ENCODE measurements at regions not wholly inside any gene's neighbourhood (a gene's known extent, or its start where the extent isn't known, plus 50 kb on each side); places are given as distances from the start of the nearest gene placed in this dataset.

DNA sequence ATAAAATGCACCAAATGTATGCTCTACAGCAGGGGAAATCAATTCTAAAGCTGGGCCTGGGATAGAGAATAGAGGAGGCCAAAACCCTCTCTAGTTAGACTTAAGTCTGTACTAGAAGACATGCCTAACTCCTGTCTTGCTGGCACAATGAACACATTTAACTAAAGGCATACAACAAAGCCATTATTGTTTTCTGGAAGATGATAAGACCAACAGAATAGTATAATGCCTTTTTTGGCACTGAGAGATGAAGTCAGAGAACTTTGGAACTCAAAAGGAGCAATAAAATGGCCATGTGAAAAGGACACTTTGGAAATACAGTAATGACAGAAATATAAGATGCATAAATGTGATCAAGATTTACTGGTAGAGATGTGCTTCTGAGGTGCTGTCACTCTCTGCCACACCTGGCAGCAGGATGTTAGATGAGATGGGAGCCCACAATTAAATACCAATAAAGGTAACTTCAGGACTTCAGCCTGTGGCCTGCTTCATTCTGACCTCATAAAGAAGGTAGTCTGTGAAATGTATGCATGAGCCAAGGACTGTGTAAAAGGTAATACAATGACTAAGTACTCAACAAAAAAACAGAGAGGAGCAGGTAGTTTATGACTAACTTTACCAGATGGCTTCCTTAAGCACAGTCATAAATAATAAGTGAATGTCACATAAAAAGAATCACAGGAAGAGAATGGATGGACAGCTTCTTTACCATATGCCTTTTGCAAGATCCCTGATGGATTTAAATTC, 333.4 kb downstream of the BCKDHB start:
- Histone ChIP-seq H4K20me1 (ENCODE audit: insufficient read depth, low read length) (no peaks in the 10 kb centered on the region), H3K79me2 (ENCODE audit: insufficient read depth, low read depth, low read length) (no peaks in the 10 kb centered on the region), H3K4me1 (ENCODE audit: insufficient read depth, low read length, poor library complexity, severe bottlenecking) (no peaks in the 10 kb centered on the region), H3K9me3 (ENCODE audit: low read length) (no peaks in the 10 kb centered on the region), H3K4me2 (ENCODE audit: low read length) (no peak overlapping the region), H3K4me3 (ENCODE audit: low read depth, low read length, poor library complexity, severe bottlenecking) (no peak overlapping the region), H3K27ac (ENCODE audit: low read depth, low read length, poor library complexity, severe bottlenecking) (no peak overlapping the region), H2AFZ (ENCODE audit: low read length) (no peak overlapping the region), H3K9me2 (ENCODE audit: insufficient read depth, low read length) (no peaks in the 10 kb centered on the region), H3K36me3 (ENCODE audit: insufficient read depth, low read length) (no peaks in the 10 kb centered on the region)
- intact Hi-C loops (cut with micrococcal nuclease; ENCODE audit: unreplicated experiment) = no loop called here
- no peak for TF ChIP-seq EZH2phosphoT487 (IDR thresholded peaks at IDR 0.05; ENCODE audit: borderline replicate concordance, low read depth, low read length)
- TF ChIP-seq, protein P1, sequence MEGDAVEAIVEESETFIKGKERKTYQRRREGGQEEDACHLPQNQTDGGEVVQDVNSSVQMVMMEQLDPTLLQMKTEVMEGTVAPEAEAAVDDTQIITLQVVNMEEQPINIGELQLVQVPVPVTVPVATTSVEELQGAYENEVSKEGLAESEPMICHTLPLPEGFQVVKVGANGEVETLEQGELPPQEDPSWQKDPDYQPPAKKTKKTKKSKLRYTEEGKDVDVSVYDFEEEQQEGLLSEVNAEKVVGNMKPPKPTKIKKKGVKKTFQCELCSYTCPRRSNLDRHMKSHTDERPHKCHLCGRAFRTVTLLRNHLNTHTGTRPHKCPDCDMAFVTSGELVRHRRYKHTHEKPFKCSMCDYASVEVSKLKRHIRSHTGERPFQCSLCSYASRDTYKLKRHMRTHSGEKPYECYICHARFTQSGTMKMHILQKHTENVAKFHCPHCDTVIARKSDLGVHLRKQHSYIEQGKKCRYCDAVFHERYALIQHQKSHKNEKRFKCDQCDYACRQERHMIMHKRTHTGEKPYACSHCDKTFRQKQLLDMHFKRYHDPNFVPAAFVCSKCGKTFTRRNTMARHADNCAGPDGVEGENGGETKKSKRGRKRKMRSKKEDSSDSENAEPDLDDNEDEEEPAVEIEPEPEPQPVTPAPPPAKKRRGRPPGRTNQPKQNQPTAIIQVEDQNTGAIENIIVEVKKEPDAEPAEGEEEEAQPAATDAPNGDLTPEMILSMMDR (conservative IDR thresholded peaks at IDR 0.05; ENCODE audit: low read length) = no peak
- BruUV-seq (replicated peaks) = no TSS peak
- DNase-seq (ENCODE audit: low spot score) = no peak
- POLR2A ChIA-PET = interaction anchor here (0.5 to 0.9 kb wide), 3 partner anchors 13 to 434 kb away, joined by 3 to 4 read pairs (median 3); no protein-coding TSS in a partner anchor
- CTCF ChIA-PET (ENCODE audit: unreplicated experiment) = no interaction called here

DNA sequence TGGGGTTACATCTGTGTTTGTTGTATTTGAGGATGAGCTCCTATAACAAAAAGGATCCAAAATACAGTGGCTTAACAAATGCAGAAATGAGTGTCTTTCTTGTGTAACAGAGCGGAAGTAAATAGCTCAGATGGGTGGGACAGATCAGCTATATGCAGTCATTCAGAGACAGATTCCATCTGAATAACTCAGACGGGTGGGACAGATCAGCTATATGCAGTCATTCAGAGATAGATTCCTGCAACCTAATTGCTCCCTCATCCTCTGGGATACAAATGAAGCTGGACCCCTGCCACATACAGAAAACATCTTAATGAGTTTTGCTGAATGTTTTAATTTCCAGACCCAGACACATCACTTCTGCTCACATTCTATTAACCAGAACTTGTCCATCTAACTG, 332.3 kb downstream of the BCKDHB start:
- POLR2A ChIA-PET = interaction anchor here (0.9 kb wide), 1 partner anchor 12 kb away, joined by 4 read pairs; no protein-coding TSS in a partner anchor
- TF ChIP-seq EZH2phosphoT487 (IDR thresholded peaks at IDR 0.05; ENCODE audit: borderline replicate concordance, low read depth, low read length) = no peak
- TF ChIP-seq, protein P1 (conservative IDR thresholded peaks at IDR 0.05; ENCODE audit: low read length) = no peak
- BruUV-seq (replicated peaks) = no TSS peak

DNA sequence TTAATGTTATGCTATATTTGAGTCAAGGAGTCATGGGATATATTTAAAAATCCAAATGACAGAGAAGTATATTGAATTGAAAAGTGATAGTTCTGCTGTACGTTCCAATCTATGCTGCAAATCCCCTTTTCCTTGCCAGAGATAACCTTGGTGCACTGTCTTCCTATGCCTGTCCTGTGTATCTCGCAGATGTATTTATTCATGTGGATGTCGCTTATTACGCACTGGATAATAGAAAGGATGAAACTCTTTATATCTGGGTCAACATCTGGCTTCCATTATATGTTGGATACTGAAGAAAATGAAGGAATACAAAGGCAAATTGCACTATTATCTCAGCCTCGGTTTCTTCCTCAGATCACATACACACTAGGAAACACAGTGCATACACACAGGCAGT, 331.3 kb downstream of the BCKDHB start:
- Histone ChIP-seq H2AFZ (ENCODE audit: low read length) (no peak overlapping the region), H3K9me2 (ENCODE audit: insufficient read depth, low read length) (no peaks in the 10 kb centered on the region), H4K20me1 (ENCODE audit: insufficient read depth, low read length) (no peaks in the 10 kb centered on the region), H3K79me2 (ENCODE audit: insufficient read depth, low read depth, low read length) (no peaks in the 10 kb centered on the region), H3K9me3 (ENCODE audit: low read length) (no peaks in the 10 kb centered on the region), H3K36me3 (ENCODE audit: insufficient read depth, low read length) (no peaks in the 10 kb centered on the region), H3K4me2 (ENCODE audit: low read length) (no peak overlapping the region), H3K27ac (ENCODE audit: low read depth, low read length, poor library complexity, severe bottlenecking) (no peak overlapping the region), H3K4me1 (ENCODE audit: insufficient read depth, low read length, poor library complexity, severe bottlenecking) (no peaks in the 10 kb centered on the region), H3K4me3 (ENCODE audit: low read depth, low read length, poor library complexity, severe bottlenecking) (no peak overlapping the region)
- ChIA-PET POLR2A (no interaction called here), CTCF (ENCODE audit: unreplicated experiment) (no interaction called here)
- no TSS peak for BruUV-seq (replicated peaks)
- no peak for TF ChIP-seq EZH2phosphoT487 (IDR thresholded peaks at IDR 0.05; ENCODE audit: borderline replicate concordance, low read depth, low read length)
- TF ChIP-seq, protein P1 (conservative IDR thresholded peaks at IDR 0.05; ENCODE audit: low read length) = no peak
- intact Hi-C loops (cut with micrococcal nuclease; ENCODE audit: unreplicated experiment) = no loop called here
- no peak for DNase-seq (ENCODE audit: low spot score)

More for the DNA sequence above, 332.3 kb downstream of the BCKDHB start:
- no peaks in the 10 kb centered on the region for H4K20me1 ChIP-seq (ENCODE audit: insufficient read depth, low read length)
- H3K4me1 ChIP-seq (ENCODE audit: insufficient read depth, low read length, poor library complexity, severe bottlenecking) = no peaks in the 10 kb centered on the region
- intact Hi-C loops (cut with micrococcal nuclease; ENCODE audit: unreplicated experiment) = no loop called here
- DNase-seq (ENCODE audit: low spot score) = no peak
- no peak overlapping the region for H3K4me2 ChIP-seq (ENCODE audit: low read length)
- H2AFZ ChIP-seq (ENCODE audit: low read length) = no peak overlapping the region
- H3K27ac ChIP-seq (ENCODE audit: low read depth, low read length, poor library complexity, severe bottlenecking) = no peak overlapping the region
- no peaks in the 10 kb centered on the region for H3K9me2 ChIP-seq (ENCODE audit: insufficient read depth, low read length)
- H3K9me3 ChIP-seq (ENCODE audit: low read length) = no peaks in the 10 kb centered on the region
- H3K79me2 ChIP-seq (ENCODE audit: insufficient read depth, low read depth, low read length) = no peaks in the 10 kb centered on the region
- no peak overlapping the region for H3K4me3 ChIP-seq (ENCODE audit: low read depth, low read length, poor library complexity, severe bottlenecking)
- H3K36me3 ChIP-seq (ENCODE audit: insufficient read depth, low read length) = no peaks in the 10 kb centered on the region
- CTCF ChIA-PET (ENCODE audit: unreplicated experiment) = no interaction called here
